ENCODE measurements at regions not wholly inside any gene's neighbourhood (a gene's known extent, or its start where the extent isn't known, plus 50 kb on each side); places are given as distances from the start of the nearest gene placed in this dataset.

DNA sequence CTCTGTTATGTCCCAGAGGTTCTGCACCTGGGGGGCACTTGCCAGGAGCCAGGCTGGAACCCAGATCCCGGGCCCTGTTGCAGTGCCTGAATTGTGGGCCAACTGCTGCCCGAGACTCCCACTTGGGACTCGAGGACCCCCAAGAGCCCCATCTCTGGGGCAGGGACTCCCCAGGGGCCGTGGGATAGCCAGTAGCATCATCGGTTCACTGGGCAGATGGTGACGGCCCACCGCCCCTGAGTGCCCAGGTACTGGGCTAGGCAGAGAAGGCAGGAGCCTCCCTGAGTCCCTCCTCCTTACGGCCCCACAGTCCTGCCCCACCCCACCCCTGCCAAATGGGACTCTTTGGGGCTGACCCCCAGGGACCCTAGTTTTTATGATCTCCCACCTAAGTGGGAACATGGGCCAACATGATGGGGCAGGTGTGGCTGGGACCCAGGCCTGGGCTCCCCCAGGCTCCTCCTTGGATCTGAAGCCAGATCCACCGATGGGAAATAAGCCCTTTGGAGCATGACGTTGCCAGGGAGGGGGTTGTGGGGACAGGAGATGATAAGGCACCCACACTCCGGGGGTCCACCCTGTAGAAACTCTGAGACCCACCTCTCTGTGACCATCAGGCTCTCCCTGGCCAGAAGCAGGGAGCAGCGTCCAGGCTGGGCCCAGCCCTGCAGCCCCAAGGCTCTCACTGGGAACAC is 94.5 kb upstream of the FGF3 start (continued):
- TF ChIP-seq EZH2 (IDR thresholded peaks at IDR 0.05) (no peak), CEBPB (IDR thresholded peaks at IDR 0.05; ENCODE audit: low read depth) (no peak), SP1 (IDR thresholded peaks at IDR 0.05; ENCODE audit: low read depth) (no peak)
- TF ChIP-seq, protein P1, sequence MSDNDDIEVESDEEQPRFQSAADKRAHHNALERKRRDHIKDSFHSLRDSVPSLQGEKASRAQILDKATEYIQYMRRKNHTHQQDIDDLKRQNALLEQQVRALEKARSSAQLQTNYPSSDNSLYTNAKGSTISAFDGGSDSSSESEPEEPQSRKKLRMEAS (IDR thresholded peaks at IDR 0.05): no peak

GRCh38 chr11:69914286-69915150 is 95.3 kb upstream of the FGF3 start:
- BruUV-seq (replicated peaks): no TSS peak
- Histone ChIP-seq H3K4me1 (ENCODE audit: control insufficient read depth in 1 of 2, insufficient read depth in 2 of 2, low read length in 2 of 2) (peaks cover 27 to 62% of the 10 kb centered on the region in 2 experiments), H3K4me2 (ENCODE audit: low read length) (peak overlapping the region; percentile 81), H3K27ac (ENCODE audit: low read depth, low read length) (peak overlapping the region; percentile 57), H3K4me3 (replicated peaks in 1 of 2; ENCODE audit: low read depth in 1 of 2, low read length in 2 of 2) (peak overlapping the region in 1 of 2 experiments; percentile 1; a peak in 1 of 4 replicates), H4K20me1 (ENCODE audit: insufficient read depth) (no peaks in the 10 kb centered on the region), H3K79me2 (ENCODE audit: insufficient read depth, low read length) (no peaks in the 10 kb centered on the region), H3K27me3 (ENCODE audit: insufficient read depth, low read length) (no peaks in the 10 kb centered on the region), H3K9me3 (ENCODE audit: control insufficient read depth in 1 of 2, insufficient read depth in 1 of 2, low read depth in 1 of 2, low read length in 2 of 2) (no peaks in the 10 kb centered on the region), H3K9ac (ENCODE audit: low read length) (peak overlapping the region; percentile 47), H3K36me3 (ENCODE audit: control insufficient read depth in 1 of 2, insufficient read depth in 2 of 2, low read length in 2 of 2) (no peaks in the 10 kb centered on the region), H2AFZ (ENCODE audit: low read depth, low read length, poor library complexity, severe bottlenecking) (peak overlapping the region; percentile 56), H3K9me2 (ENCODE audit: insufficient read depth) (no peaks in the 10 kb centered on the region)
- CTCF ChIA-PET: interaction anchor here (0.6 to 3.0 kb wide), 19 partner anchors 8 to 289 kb away, joined by 3 to 20 read pairs (median 4); partner anchors contain the start of gene FADD
- peak; percentile 13 for ATAC-seq
- no peak for TF ChIP-seq CEBPB (IDR thresholded peaks at IDR 0.05; ENCODE audit: low read depth)
- peak; percentile 39; the same call in 1 of the 2 replicates for TF ChIP-seq POLR2AphosphoS5 (IDR thresholded peaks at IDR 0.05; ENCODE audit: low read depth, low read length)
- TF ChIP-seq ZFX (IDR thresholded peaks at IDR 0.05): 0 out of 2 replicates have a peak, but pooled peaks have one; percentile 19
- TF ChIP-seq, protein P2, sequence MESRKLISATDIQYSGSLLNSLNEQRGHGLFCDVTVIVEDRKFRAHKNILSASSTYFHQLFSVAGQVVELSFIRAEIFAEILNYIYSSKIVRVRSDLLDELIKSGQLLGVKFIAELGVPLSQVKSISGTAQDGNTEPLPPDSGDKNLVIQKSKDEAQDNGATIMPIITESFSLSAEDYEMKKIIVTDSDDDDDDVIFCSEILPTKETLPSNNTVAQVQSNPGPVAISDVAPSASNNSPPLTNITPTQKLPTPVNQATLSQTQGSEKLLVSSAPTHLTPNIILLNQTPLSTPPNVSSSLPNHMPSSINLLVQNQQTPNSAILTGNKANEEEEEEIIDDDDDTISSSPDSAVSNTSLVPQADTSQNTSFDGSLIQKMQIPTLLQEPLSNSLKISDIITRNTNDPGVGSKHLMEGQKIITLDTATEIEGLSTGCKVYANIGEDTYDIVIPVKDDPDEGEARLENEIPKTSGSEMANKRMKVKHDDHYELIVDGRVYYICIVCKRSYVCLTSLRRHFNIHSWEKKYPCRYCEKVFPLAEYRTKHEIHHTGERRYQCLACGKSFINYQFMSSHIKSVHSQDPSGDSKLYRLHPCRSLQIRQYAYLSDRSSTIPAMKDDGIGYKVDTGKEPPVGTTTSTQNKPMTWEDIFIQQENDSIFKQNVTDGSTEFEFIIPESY (IDR thresholded peaks at IDR 0.05; ENCODE audit: extremely low read depth, insufficient replicate concordance, low read length): no peak
- no peak for TF ChIP-seq CTCF (IDR thresholded peaks at IDR 0.05 in 2 of 3, conservative IDR thresholded peaks at IDR 0.05 in 1 of 3; ENCODE audit: borderline replicate concordance in 1 of 3, insufficient read depth in 1 of 3, low read depth in 2 of 3, low read length in 2 of 3)
- TF ChIP-seq RAD21 (IDR thresholded peaks at IDR 0.05; ENCODE audit: low read depth): no peak
- POLR2A ChIA-PET: interaction anchor here (0.9 kb wide), 1 partner anchor 202 kb away, joined by 3 read pairs; no protein-coding TSS in a partner anchor
- RAD21 ChIA-PET (ENCODE audit: low non-redundant PET in 1 of 2, low total read pairs in 2 of 2, uncharacterized antibody in 2 of 2, unreplicated experiment in 2 of 2): interaction anchor here (0.6 to 1.5 kb wide), 5 partner anchors 165 to 288 kb away, joined by 3 to 8 read pairs (median 5); no protein-coding TSS in a partner anchor
- intact Hi-C loops (cut with micrococcal nuclease): loop anchor here (1.0 to 5.0 kb wide), 3 partner anchors 163 to 282 kb away; partner anchors contain the start of gene ANO1
- DNase-seq (ENCODE audit: low read depth, low spot score): no peak

All from HCT116 (cell line).